Duodenal mucosa (tissue), 2 donors: ENCODE measurements at regions not wholly inside any gene's neighbourhood (a gene's known extent, or its start where the extent isn't known, plus 50 kb on each side); places are given as distances from the start of the nearest gene placed in this dataset.

Experiments
- H3K27ac ChIP-seq: one replicate; pipeline ENCODE4 v1.7.0; 2013; ENCODE audit warnings: low read depth, low read length
- H3K27me3 ChIP-seq, 2 donors: one replicate each; pipeline ENCODE4 v1.7.0; 2013; ENCODE audit warnings: low read length in 2 of 2, control low read depth in 1 of 2; ENCODE audit not compliant: insufficient read depth in 2 of 2, control insufficient read depth in 1 of 2
- H3K36me3 ChIP-seq, 2 donors: one replicate each; pipeline ENCODE4 v1.7.0; 2013; ENCODE audit warnings: low read length in 2 of 2, control low read depth in 1 of 2; ENCODE audit not compliant: insufficient read depth in 2 of 2, control insufficient read depth in 1 of 2
- H3K4me1 ChIP-seq, 2 donors: one replicate each; pipeline ENCODE4 v1.7.0; 2013; ENCODE audit warnings: low read length in 2 of 2, control low read depth in 1 of 2; ENCODE audit not compliant: insufficient read depth in 2 of 2, control insufficient read depth in 1 of 2
- H3K4me3 ChIP-seq, 2 donors: one replicate each; pipeline ENCODE4 v1.7.0; 2013; ENCODE audit warnings: low read length in 2 of 2, low read depth in 1 of 2
- H3K9ac ChIP-seq, 2 donors: one replicate each; pipeline ENCODE4 v1.7.0; 2013; ENCODE audit warnings: low read length in 2 of 2, low read depth in 1 of 2
- H3K9me3 ChIP-seq, 2 donors: one replicate each; pipeline ENCODE4 v1.7.0; 2013; ENCODE audit warnings: low read length in 2 of 2, control low read depth in 1 of 2; ENCODE audit not compliant: control insufficient read depth in 1 of 2

DNA sequence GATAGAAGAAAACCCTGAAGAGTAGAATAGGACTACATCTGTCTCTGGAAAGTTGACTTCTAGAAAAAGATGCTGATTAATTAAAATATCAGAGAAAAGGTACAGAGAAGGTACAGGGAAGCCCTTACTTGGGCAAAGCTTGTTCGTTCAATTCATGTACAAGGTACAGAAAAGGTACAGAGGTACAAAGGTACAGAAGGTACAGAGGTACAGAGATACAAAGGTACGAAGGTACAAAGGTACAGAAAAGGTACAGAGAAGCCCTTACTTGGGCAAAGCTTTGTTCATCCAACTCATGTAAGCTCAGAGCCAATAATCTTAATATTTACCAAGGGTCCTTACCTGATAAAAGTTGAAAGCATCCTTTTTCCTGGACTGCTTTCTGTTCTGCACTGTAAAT lies 182.3 kb downstream of the PCSK1 start:
- Histone ChIP-seq H3K36me3 (no peaks in the 10 kb centered on the region), H3K27ac (no peak overlapping the region), H3K4me3 (no peak overlapping the region), H3K4me1 (peaks cover 0 to 9% of the 10 kb centered on the region in 2 donors), H3K9ac (no peak overlapping the region), H3K9me3 (no peaks in the 10 kb centered on the region), H3K27me3 (no peaks in the 10 kb centered on the region)

GRCh38 chr5:96248131-96248530 lies 184.9 kb downstream of the PCSK1 start:
- H3K9me3 ChIP-seq: no peaks in the 10 kb centered on the region
- no peak overlapping the region for H3K9ac ChIP-seq
- H3K4me3 ChIP-seq: no peak overlapping the region
- H3K27ac ChIP-seq: no peak overlapping the region
- no peaks in the 10 kb centered on the region for H3K36me3 ChIP-seq
- H3K27me3 ChIP-seq: no peaks in the 10 kb centered on the region
- H3K4me1 ChIP-seq: peaks cover 0 to 9% of the 10 kb centered on the region in 2 donors

- H3K27ac ChIP-seq: no peak overlapping the region
- no peaks in the 10 kb centered on the region for H3K36me3 ChIP-seq
- no peaks in the 10 kb centered on the region for H3K27me3 ChIP-seq
- peaks cover 0 to 9% of the 10 kb centered on the region in 2 donors for H3K4me1 ChIP-seq
- H3K9ac ChIP-seq: no peak overlapping the region
- H3K9me3 ChIP-seq: no peaks in the 10 kb centered on the region
- no peak overlapping the region for H3K4me3 ChIP-seq
These were observed 185.3 kb downstream of the PCSK1 start for GRCh38 chr5:96247708-96248107.

GRCh38 chr5:96247097-96247701 lies 185.8 kb downstream of the PCSK1 start:
- Histone ChIP-seq H3K9ac (no peak overlapping the region), H3K27me3 (no peaks in the 10 kb centered on the region), H3K4me1 (peaks cover 0 to 9% of the 10 kb centered on the region in 2 donors), H3K9me3 (no peaks in the 10 kb centered on the region), H3K27ac (no peak overlapping the region), H3K36me3 (no peaks in the 10 kb centered on the region), H3K4me3 (no peak overlapping the region)

- H3K36me3 ChIP-seq: no peaks in the 10 kb centered on the region
- no peak overlapping the region for H3K27ac ChIP-seq
- no peak overlapping the region for H3K4me3 ChIP-seq
- H3K4me1 ChIP-seq: peaks cover 0 to 9% of the 10 kb centered on the region in 2 donors
- no peaks in the 10 kb centered on the region for H3K9me3 ChIP-seq
- no peak overlapping the region for H3K9ac ChIP-seq
- no peaks in the 10 kb centered on the region for H3K27me3 ChIP-seq
These were observed 187.6 kb downstream of the PCSK1 start for GRCh38 chr5:96245140-96246091.

DNA sequence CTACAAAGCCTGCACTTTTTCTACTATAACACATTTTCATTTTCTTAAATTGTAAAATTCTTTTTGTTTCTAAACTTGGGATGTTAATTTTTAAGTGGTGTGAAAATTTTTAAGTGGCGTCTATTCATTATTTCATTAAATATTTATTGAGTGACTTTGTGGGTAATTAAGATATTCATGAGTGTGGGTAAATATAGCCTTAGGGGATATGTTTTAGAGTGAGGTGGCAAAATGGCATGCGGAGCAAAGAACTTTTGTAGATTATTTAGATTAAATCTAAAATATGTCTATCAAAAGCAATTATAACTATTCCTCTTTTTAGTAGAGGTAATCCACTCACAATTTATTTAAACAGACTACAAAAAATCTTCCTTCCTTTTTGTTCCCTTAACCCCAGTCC lies 188.4 kb downstream of the PCSK1 start:
- H3K9ac ChIP-seq: no peak overlapping the region
- H3K27me3 ChIP-seq: no peaks in the 10 kb centered on the region
- H3K27ac ChIP-seq: no peak overlapping the region
- no peaks in the 10 kb centered on the region for H3K36me3 ChIP-seq
- no peak overlapping the region for H3K4me3 ChIP-seq
- H3K4me1 ChIP-seq: peaks cover 0 to 9% of the 10 kb centered on the region in 2 donors
- no peaks in the 10 kb centered on the region for H3K9me3 ChIP-seq

DNA sequence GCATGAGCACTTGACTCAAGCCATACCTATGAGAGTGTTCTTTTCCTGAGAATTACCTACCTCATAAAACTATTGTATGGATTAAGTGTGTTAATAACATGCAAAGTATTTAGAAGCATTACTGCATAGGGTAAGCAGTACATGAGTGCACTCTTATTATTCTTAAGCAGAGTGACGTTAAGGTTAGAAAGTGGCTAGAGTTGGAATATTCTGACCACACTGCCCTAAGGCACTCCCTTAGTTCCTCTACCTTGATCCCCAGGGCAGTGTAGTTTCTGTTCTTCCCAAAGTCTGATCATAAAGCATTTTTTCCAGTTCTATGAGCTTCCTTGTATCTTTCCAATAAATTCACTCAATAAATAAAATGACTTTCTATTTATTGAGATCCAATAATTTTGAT lies 189.2 kb downstream of the PCSK1 start:
- Histone ChIP-seq H3K27me3 (no peaks in the 10 kb centered on the region), H3K9ac (no peak overlapping the region), H3K4me3 (no peak overlapping the region), H3K36me3 (no peaks in the 10 kb centered on the region), H3K9me3 (no peaks in the 10 kb centered on the region), H3K4me1 (peaks cover 0 to 9% of the 10 kb centered on the region in 2 donors), H3K27ac (no peak overlapping the region)

DNA sequence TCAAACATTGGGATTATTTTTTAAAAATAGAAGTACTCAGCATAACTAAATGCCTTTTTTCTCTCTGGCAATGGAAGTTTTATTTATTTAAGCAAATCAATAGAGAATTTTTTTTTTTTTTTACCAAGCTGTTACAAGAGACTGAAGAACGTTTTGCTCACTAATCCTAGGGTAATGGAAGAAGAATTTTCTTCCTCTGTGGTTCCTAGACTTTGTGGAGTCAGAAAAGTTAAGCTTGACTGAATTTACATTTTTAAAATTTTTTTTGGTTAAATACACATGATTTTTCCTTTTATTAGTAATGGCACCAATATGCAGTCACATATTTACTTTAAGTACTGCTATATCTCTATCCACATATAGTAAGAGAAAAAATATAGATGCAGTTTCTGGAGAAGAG lies 189.8 kb downstream of the PCSK1 start:
- no peaks in the 10 kb centered on the region for H3K9me3 ChIP-seq
- H3K4me1 ChIP-seq: peaks cover 0 to 8% of the 10 kb centered on the region in 2 donors
- H3K36me3 ChIP-seq: no peaks in the 10 kb centered on the region
- H3K27ac ChIP-seq: no peak overlapping the region
- no peak overlapping the region for H3K9ac ChIP-seq
- H3K27me3 ChIP-seq: no peaks in the 10 kb centered on the region
- no peak overlapping the region for H3K4me3 ChIP-seq

- peaks cover 0 to 6% of the 10 kb centered on the region in 2 donors for H3K4me1 ChIP-seq
- no peak overlapping the region for H3K27ac ChIP-seq
- no peaks in the 10 kb centered on the region for H3K36me3 ChIP-seq
- no peaks in the 10 kb centered on the region for H3K27me3 ChIP-seq
- no peaks in the 10 kb centered on the region for H3K9me3 ChIP-seq
- H3K4me3 ChIP-seq: no peak overlapping the region
- no peak overlapping the region for H3K9ac ChIP-seq
These were observed 190.5 kb downstream of the PCSK1 start for GRCh38 chr5:96242571-96242970.

- Histone ChIP-seq H3K9me3 (peaks cover 0 to 7% of the 10 kb centered on the region in 2 donors), H3K4me3 (no peak overlapping the region), H3K36me3 (no peaks in the 10 kb centered on the region), H3K27ac (no peak overlapping the region), H3K4me1 (no peaks in the 10 kb centered on the region), H3K9ac (no peak overlapping the region), H3K27me3 (no peaks in the 10 kb centered on the region)
These were observed 196.2 kb downstream of the PCSK1 start for GRCh38 chr5:96236831-96237230.
